Mesenchymal stem cell (in vitro differentiated cells and primary cell): ENCODE measurements at regions not wholly inside any gene's neighbourhood (a gene's known extent, or its start where the extent isn't known, plus 50 kb on each side); places are given as distances from the start of the nearest gene placed in this dataset.

Source experiments
- DNase-seq: peaks from one replicate; pipeline ENCODE4 v3.0.0-alpha.2; 2013
- H2AFZ ChIP-seq: one replicate; pipeline ENCODE4 v1.6.1; 2013; ENCODE audit warnings: low read depth, mild to moderate bottlenecking, control low read depth, inconsistent platforms, low read length, moderate library complexity
- H2AK5ac ChIP-seq: 2 replicates; pipeline ENCODE4 v1.6.1; 2013; ENCODE audit warnings: low read length, moderate library complexity, mild to moderate bottlenecking, inconsistent platforms; ENCODE audit not compliant: severe bottlenecking
- H2BK120ac ChIP-seq: one replicate; pipeline ENCODE4 v1.6.1; 2013; ENCODE audit warnings: low read depth, mild to moderate bottlenecking, inconsistent platforms, low read length, moderate library complexity
- H2BK12ac ChIP-seq, 2 experiments: one replicate each; pipeline ENCODE4 v1.6.1; 2013; ENCODE audit warnings: inconsistent platforms in 2 of 2, low read length in 2 of 2, mild to moderate bottlenecking in 2 of 2, moderate library complexity in 2 of 2, control low read depth in 1 of 2
- H2BK15ac ChIP-seq: one replicate; pipeline ENCODE4 v1.6.1; 2013; ENCODE audit warnings: mild to moderate bottlenecking, low read depth, inconsistent platforms; ENCODE audit not compliant: poor library complexity, severe bottlenecking
- H2BK5ac ChIP-seq: 2 replicates; pipeline ENCODE4 v1.6.1; 2013; ENCODE audit warnings: low read depth, mild to moderate bottlenecking, low read length, control low read depth, inconsistent platforms; ENCODE audit not compliant: poor library complexity, severe bottlenecking
- H3K14ac ChIP-seq, 2 experiments: one replicate each; pipeline ENCODE4 v1.6.1; 2013; ENCODE audit warnings: inconsistent platforms in 2 of 2, low read length in 2 of 2, control low read depth in 1 of 2, mild to moderate bottlenecking in 1 of 2, moderate library complexity in 1 of 2
- H3K18ac ChIP-seq, 2 experiments: one replicate each; pipeline ENCODE4 v1.6.1; 2013; ENCODE audit warnings: inconsistent platforms in 2 of 2, low read length in 2 of 2, control low read depth in 1 of 2, low read depth in 1 of 2, mild to moderate bottlenecking in 1 of 2
- H3K23ac ChIP-seq, 2 experiments: one replicate each; pipeline ENCODE4 v1.6.1; 2013; ENCODE audit warnings: inconsistent platforms in 2 of 2, low read length in 2 of 2, mild to moderate bottlenecking in 2 of 2, moderate library complexity in 2 of 2, control low read depth in 1 of 2
- H3K27ac ChIP-seq: 2 replicates; pipeline ENCODE4 v1.5.1; 2013; ENCODE audit warnings: mild to moderate bottlenecking, moderate library complexity, low read length, control low read depth, inconsistent platforms; ENCODE audit not compliant: poor library complexity, severe bottlenecking
- H3K27me3 ChIP-seq, 2 experiments: 2 replicates each; pipeline versions ENCODE4 v1.6.1 to v1.7.0; 2013; ENCODE audit warnings: low read length in 2 of 2, mild to moderate bottlenecking in 2 of 2, moderate library complexity in 2 of 2, control low read depth in 1 of 2, inconsistent platforms in 1 of 2; ENCODE audit not compliant: control insufficient read depth in 1 of 2, insufficient read depth in 1 of 2
- H3K36me3 ChIP-seq, 2 experiments: 2 replicates each; pipeline versions ENCODE4 v1.6.1 to v1.7.0; 2013; ENCODE audit warnings: low read length in 2 of 2, control low read depth in 1 of 2, inconsistent platforms in 1 of 2, low read depth in 1 of 2, mild to moderate bottlenecking in 1 of 2; ENCODE audit not compliant: insufficient read depth in 2 of 2, control insufficient read depth in 1 of 2
- H3K4ac ChIP-seq, 2 experiments: one replicate each; pipeline ENCODE4 v1.6.1; 2013; ENCODE audit warnings: inconsistent platforms in 2 of 2, low read length in 2 of 2, mild to moderate bottlenecking in 2 of 2, moderate library complexity in 2 of 2, control low read depth in 1 of 2, low read depth in 1 of 2
- H3K4me1 ChIP-seq: 2 replicates; pipeline ENCODE4 v1.6.1; 2013; ENCODE audit warnings: low read depth, low read length, control low read depth; ENCODE audit not compliant: control insufficient read depth, insufficient read depth
- H3K4me2 ChIP-seq: 2 replicates; pipeline ENCODE4 v1.6.1; 2013; ENCODE audit warnings: low read length, mild to moderate bottlenecking, inconsistent platforms; ENCODE audit not compliant: poor library complexity, severe bottlenecking
- H3K4me3 ChIP-seq, 2 experiments: 2 replicates each; pipeline versions ENCODE4 v1.5.1 to v1.7.0; 2013; ENCODE audit warnings: low read length in 2 of 2, mild to moderate bottlenecking in 2 of 2, control low read depth in 1 of 2, low read depth in 1 of 2; ENCODE audit not compliant: insufficient read depth in 1 of 2
- H3K79me1 ChIP-seq: replicated peaks from 2 replicates; pipeline ENCODE4 v1.6.1; 2013; ENCODE audit warnings: mild to moderate bottlenecking, control low read depth, low read length, inconsistent platforms; ENCODE audit not compliant: poor library complexity, severe bottlenecking
- H3K9ac ChIP-seq: 2 replicates; pipeline ENCODE4 v1.7.0; 2013; ENCODE audit warnings: mild to moderate bottlenecking, low read length, moderate library complexity
- H3K9me3 ChIP-seq: 2 replicates; pipeline ENCODE4 v1.7.0; 2013; ENCODE audit warnings: mild to moderate bottlenecking, low read length; ENCODE audit not compliant: control insufficient read depth
- H4K8ac ChIP-seq: one replicate; pipeline ENCODE4 v1.6.1; 2013; ENCODE audit warnings: inconsistent platforms, mild to moderate bottlenecking, low read length, moderate library complexity
- H4K91ac ChIP-seq: one replicate; pipeline ENCODE4 v1.6.1; 2013; ENCODE audit warnings: mild to moderate bottlenecking, low read length, inconsistent platforms
- WGBS: methylation state at CpG from one replicate; pipeline ENCODE4 v1.1.7; 2013; ENCODE audit warnings: mixed read lengths; 5-methylcytosine and 5-hydroxymethylcytosine counted together

DNA sequence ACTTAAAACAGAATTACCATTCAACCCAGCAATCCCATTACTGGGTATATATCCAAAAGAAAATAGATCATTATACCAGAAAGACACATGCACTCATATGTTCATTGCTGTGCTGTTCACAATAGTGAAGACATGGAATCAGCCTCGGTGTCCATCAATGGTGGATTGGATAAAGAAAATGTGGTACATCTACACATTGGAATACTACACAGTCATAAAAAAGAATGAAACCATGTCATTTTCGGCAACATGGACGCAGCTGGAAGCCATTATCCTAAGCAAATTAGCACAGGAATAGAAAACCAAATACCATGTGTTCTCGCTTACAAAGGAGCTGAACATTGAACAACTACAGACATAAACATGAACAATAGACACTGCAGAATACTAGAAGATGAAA, 244.8 kb upstream of the PROX1 start:
- no peak overlapping the region for H3K4ac ChIP-seq
- no peak overlapping the region for H2BK12ac ChIP-seq
- H2BK5ac ChIP-seq: no peak overlapping the region
- peaks cover 3% of the 10 kb centered on the region for H3K9me3 ChIP-seq
- H3K14ac ChIP-seq: no peak overlapping the region
- H3K4me1 ChIP-seq: no peaks in the 10 kb centered on the region
- 85% methylated on average over 3 of the region's 4 CpGs for WGBS
- H4K8ac ChIP-seq: no peak overlapping the region
- no peak overlapping the region for H2BK15ac ChIP-seq
- no peak overlapping the region for H3K23ac ChIP-seq
- H3K4me3 ChIP-seq: no peak overlapping the region
- H4K91ac ChIP-seq: no peak overlapping the region
- no peaks in the 10 kb centered on the region for H3K36me3 ChIP-seq
- H3K9ac ChIP-seq: no peak overlapping the region
- no peak overlapping the region for H3K4me2 ChIP-seq
- no peak overlapping the region for H3K18ac ChIP-seq
- no peak overlapping the region for H2BK120ac ChIP-seq
- H2AFZ ChIP-seq: no peak overlapping the region
- no peaks in the 10 kb centered on the region for H3K79me1 ChIP-seq
- H3K27me3 ChIP-seq: no peaks in the 10 kb centered on the region
- H3K27ac ChIP-seq: no peak overlapping the region
- H2AK5ac ChIP-seq: no peak overlapping the region
- no peak for DNase-seq

- Histone ChIP-seq H2BK12ac (no peak overlapping the region), H3K36me3 (no peaks in the 10 kb centered on the region)
- no peak for DNase-seq
Observed at GRCh38 chr1:213744780-213745179, 243.0 kb upstream of the PROX1 start.

GRCh38 chr1:213745451-213745850, 242.3 kb upstream of the PROX1 start:
- H3K27ac ChIP-seq: no peak overlapping the region
- WGBS: 89% methylated on average over 8 of the region's 8 CpGs

More at GRCh38 chr1:213744780-213745179, 243.0 kb upstream of the PROX1 start:
- Histone ChIP-seq H3K4me1 (no peaks in the 10 kb centered on the region), H3K27ac (no peak overlapping the region), H3K4ac (no peak overlapping the region), H3K23ac (no peak overlapping the region), H3K79me1 (no peaks in the 10 kb centered on the region), H2AFZ (no peak overlapping the region), H2BK120ac (no peak overlapping the region), H4K91ac (no peak overlapping the region), H3K4me3 (no peak overlapping the region), H3K27me3 (no peaks in the 10 kb centered on the region), H3K14ac (no peak overlapping the region), H2BK15ac (no peak overlapping the region), H3K4me2 (no peak overlapping the region), H2AK5ac (no peak overlapping the region), H3K9ac (no peak overlapping the region), H2BK5ac (no peak overlapping the region), H3K18ac (no peak overlapping the region), H4K8ac (no peak overlapping the region), H3K9me3 (peaks cover 3% of the 10 kb centered on the region)
- WGBS: 20% methylated on average over 1 of the region's 3 CpGs

DNA sequence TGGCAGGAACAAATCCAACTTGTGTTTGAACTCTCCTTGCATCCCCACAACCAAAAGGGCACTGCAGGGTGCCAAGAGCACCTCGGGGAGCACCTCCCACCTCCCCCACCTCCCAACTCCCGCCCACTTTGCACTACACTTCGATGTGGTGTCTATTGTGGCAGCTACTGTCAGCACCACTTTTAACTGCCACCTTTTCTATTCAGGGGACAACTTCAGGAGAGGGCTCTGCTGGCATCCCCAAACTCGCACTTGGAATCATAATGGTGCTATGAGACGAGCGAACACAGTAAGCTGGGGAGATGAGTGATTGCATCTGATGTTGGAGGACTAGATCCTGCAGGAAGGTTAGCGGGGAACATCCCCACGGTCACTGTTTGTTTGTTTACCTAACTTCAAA, 238.2 kb upstream of the PROX1 start:
- H3K4me3 ChIP-seq: no peak overlapping the region
- 72% methylated on average over 6 of the region's 8 CpGs for WGBS
- H3K18ac ChIP-seq: no peak overlapping the region
- H3K79me1 ChIP-seq: no peaks in the 10 kb centered on the region
- no peak overlapping the region for H2AK5ac ChIP-seq
- H4K8ac ChIP-seq: no peak overlapping the region
- H2BK5ac ChIP-seq: no peak overlapping the region
- no peak overlapping the region for H2BK12ac ChIP-seq
- H2BK120ac ChIP-seq: no peak overlapping the region
- H3K9ac ChIP-seq: no peak overlapping the region
- H3K14ac ChIP-seq: no peak overlapping the region
- H2BK15ac ChIP-seq: no peak overlapping the region
- DNase-seq: no peak
- no peaks in the 10 kb centered on the region for H3K4me1 ChIP-seq
- no peaks in the 10 kb centered on the region for H3K9me3 ChIP-seq
- H3K27ac ChIP-seq: no peak overlapping the region
- no peak overlapping the region for H2AFZ ChIP-seq
- H3K36me3 ChIP-seq: no peaks in the 10 kb centered on the region
- no peaks in the 10 kb centered on the region for H3K27me3 ChIP-seq
- H3K4ac ChIP-seq: no peak overlapping the region
- H3K23ac ChIP-seq: no peak overlapping the region
- H4K91ac ChIP-seq: no peak overlapping the region
- no peak overlapping the region for H3K4me2 ChIP-seq

More at GRCh38 chr1:213745451-213745850, 242.3 kb upstream of the PROX1 start:
- no peak overlapping the region for H3K23ac ChIP-seq
- no peaks in the 10 kb centered on the region for H3K27me3 ChIP-seq
- no peaks in the 10 kb centered on the region for H3K79me1 ChIP-seq
- no peak for DNase-seq
- H3K4me2 ChIP-seq: no peak overlapping the region
- peaks cover 3% of the 10 kb centered on the region for H3K9me3 ChIP-seq
- H2BK15ac ChIP-seq: no peak overlapping the region
- H3K36me3 ChIP-seq: no peaks in the 10 kb centered on the region
- no peak overlapping the region for H2BK12ac ChIP-seq
- H4K8ac ChIP-seq: no peak overlapping the region
- no peak overlapping the region for H3K14ac ChIP-seq
- H3K4me1 ChIP-seq: no peaks in the 10 kb centered on the region
- no peak overlapping the region for H2AK5ac ChIP-seq
- H4K91ac ChIP-seq: no peak overlapping the region
- no peak overlapping the region for H2AFZ ChIP-seq
- no peak overlapping the region for H2BK120ac ChIP-seq
- no peak overlapping the region for H3K4ac ChIP-seq
- no peak overlapping the region for H3K4me3 ChIP-seq
- H3K18ac ChIP-seq: no peak overlapping the region
- no peak overlapping the region for H3K9ac ChIP-seq
- no peak overlapping the region for H2BK5ac ChIP-seq
